NCI-H1105 (cell line): ENCODE measurements at regions not wholly inside any gene's neighbourhood (a gene's known extent, or its start where the extent isn't known, plus 50 kb on each side); places are given as distances from the start of the nearest gene placed in this dataset.
"Not testable (repeated sequence)": the region's sequence is repeated elsewhere in the genome, so short reads cannot be mapped to it uniquely, and the experiment has no call there.

Source experiments
- DNase-seq: peaks from one replicate; lab custom pipeline; 2025; lab: John Stamatoyannopoulos, UW

DNA sequence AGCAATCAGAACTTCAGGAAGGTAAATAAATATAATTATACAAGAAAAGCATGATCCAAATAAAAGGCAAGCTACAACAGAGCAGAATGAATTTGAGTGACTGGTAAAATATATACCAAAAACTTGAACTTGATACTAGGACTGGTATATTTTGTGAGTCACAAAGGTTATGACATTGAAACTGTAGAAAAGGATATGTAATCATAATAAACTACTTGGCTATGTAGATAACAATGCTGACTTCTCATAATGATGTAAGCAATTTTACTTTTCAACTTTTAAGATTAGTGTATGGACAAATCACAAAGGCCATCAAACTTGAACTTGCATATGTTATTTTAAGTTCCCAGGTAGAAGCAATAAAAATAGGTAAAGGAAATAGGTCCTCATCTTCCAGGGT is 384.5 kb upstream of the NECTIN3 start:
- no peak for DNase-seq

DNA sequence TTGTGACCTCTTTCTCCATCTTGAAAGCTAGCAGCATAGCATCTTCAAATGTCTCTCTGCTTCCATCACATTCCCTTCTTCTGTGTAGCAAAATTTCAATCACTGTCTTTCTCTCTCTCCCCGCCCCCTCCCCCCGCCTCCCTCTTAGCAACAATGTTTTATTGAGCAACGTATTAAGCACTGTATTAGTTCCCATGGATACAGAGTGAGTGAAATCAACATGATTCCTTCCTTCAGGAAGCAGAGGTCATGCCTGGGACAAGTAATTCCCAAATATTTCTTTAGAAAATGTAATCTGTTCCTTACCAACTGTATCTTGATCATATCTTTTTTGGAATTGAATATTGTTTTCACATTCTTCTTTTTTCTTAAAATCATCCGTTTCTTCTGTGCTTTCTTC is 373.7 kb upstream of the NECTIN3 start:
- DNase-seq: no peak

DNA sequence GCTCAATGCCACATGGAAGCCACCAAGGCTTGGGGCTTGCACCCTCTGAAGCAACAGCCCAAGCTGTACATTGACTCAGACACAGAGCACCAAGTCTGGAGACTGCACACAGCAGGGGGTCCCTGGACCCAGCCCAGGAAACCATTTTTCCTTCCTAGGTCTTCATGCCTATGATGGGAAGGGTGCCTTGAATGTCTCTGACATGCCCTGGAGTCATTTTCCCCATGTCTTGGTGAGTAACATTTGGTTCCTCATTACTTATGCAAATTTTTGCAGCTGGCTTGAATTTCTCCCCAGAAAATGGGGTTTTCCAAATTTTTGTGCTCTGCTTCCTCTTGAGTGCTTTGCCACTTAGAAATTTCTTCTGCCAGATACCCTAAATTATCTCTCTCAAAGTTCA is 367.3 kb upstream of the NECTIN3 start:
- not testable (repeated sequence) for DNase-seq

DNA sequence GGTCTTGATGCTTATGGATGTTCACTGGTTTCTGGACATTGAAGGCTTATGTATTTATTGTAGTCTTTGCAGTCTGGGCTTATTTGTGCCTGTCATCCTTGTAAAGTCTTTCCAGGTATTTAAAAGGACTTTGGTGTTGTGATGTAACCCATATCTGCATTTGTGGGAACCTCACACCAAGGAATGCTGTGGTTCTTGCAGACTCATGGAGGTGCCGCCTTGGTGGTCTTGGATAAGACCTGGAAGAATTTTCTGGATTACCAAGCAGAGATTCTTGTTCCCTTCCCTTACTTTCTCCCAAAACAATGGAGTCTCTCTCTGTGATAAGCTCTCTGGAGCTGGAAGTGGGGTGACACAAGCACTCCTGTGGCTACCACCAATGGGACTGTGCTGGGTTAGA is 363.5 kb upstream of the NECTIN3 start:
- no peak for DNase-seq

DNA sequence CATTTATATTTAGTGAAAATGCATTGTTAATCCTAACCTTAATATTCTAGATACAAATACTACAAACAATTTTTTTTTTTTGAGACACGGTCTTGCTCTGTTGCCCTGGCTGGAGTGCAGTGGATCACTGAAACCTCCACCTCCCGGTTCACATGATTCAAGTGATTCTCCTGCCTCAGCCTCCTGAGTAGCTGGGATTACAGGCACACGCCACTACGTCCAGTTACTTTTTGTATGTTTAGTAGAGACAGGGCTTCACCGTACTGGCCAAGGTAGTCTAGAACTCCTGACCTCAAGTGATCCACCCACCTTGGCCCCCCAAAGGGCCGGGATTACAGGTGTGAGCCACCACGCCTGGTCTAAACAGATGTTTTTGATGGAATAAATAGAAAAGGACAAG is 361.5 kb upstream of the NECTIN3 start:
- DNase-seq: no peak

DNA sequence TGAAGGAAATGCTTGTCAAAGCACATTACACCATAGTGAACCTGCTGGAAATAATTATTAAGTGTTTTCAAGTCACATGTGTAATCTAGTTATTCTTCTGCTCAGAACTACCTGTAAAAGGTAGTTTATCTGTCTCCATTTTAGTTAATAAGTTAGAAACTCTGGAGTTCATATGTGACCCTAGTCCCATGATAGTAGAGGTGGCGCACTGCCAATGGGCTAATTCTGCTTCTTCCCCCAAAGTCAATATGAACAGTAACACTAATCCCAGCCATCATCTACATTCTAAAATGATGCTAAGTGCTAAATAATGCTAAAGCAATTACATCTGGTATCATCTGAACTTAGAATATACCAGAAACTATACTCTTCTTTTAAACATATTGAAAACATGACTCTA is 361.0 kb upstream of the NECTIN3 start:
- DNase-seq: no peak

DNA sequence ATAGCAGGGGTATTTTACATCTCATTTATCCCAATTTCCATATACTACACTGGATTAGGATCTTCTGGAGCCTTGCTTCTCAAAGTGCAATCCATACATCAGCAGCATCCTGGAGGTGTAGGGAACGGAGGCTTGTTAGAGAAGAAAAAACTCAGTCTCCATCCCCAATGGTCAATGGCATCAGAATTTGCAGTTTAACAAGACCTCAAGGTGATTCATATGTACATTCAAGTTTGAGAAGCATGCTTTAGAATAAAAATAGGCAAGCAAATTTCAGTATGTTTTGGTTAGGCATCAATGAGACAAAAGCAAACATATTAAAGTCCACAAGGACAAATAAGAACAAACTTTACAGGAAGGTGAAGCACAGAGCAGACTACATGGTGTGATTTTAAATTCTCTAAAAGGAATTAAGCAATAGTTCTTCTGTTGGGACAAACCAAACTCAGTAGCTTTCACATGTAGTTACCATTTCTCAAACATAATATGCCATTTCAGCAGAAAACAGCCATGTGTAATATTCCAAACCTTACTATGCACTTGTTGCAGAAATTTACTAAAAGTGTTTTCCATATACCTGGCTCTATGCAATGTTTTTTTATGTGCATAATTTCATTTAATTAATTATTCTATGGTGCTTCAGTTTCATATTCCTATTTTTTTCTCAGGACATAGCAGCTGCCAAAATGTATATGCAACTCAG is 360.3 kb upstream of the NECTIN3 start:
- DNase-seq: no peak

DNA sequence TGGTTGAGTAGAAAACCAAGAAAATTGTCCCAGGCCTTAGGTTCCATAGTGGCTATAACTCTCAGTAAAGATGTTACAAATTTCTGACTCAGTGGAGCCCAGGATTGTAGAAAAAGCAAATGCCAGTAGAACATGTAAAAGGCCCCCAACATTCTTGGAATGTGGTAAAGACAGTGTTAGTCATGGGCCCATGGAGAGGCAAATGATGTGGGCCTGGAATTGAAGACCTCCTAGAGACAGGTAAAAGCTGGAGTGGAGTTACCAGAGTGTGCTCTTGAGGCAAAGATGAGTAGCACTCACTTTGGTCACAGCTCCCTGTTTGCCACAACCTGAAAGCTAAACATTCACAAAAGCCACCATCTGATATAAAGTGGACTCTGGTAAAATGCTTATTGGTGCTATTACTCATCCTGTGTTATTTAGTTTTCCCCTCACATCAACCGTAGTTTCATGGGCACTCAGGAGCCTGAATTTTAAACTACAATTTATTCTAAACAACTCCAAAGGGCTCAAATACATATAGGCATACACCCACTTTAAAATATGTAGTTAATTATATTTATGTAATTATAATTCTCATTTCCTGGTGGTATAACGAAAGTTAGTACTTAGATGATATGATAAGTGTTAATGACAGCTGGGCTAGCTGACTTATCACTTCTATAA is 359.6 kb upstream of the NECTIN3 start:
- DNase-seq: no peak

DNA sequence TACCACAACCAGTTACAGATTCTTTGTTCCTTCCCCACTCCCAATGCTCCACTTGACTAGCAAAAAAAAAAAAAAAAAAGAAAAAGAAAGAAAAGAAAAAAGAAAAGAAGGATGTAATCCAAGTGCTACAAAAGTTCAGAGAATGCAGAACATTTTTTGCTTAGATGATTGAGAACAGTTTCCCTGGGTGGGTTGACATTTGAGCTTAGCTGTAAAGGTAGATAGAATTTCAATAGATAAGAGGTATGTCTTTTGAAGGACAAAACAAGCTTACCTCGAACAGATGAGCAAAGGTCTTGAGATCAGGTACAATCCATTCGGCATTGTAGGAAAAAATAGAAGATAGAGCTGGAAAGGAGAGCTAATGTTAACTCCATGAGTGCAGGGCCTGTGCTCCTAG is 344.6 kb upstream of the NECTIN3 start:
- DNase-seq: no peak

DNA sequence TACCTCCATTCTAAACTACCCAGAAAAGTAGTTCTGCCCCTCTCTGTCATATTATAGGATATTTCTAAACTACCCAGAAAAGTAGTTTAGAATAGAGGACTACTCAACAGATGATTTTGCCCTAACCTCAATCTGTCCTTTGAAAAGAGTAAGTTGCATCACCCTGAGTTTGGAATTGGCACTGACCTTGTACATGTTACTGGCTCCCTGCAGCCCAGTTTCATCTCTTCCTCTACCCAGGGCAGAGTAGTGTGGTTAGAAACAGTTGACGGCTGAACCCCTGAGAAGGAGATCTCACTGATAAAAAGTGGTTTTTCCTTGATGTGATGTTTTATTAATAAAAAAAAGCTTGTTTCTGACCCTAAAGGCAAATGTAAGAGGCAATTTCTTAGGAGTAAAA is 340.5 kb upstream of the NECTIN3 start:
- no peak for DNase-seq

DNA sequence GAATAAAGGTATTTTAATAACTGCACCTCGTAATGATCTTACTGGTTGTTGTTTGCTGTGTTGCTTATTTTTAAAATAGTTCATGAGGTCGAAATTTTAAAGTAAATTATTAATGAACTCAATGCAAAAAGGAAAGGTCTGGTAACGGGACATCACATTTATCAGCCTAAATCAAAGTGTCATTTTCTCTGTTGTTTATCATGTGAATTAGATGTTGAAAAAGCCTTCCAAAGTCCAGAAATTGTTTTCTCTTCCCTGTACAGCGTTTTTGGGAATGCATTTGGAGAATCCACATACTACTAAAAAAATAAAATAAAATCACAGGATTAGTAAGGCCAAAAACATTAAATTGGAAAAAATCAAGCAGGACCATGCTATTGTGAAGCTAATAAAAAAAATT is 339.2 kb upstream of the NECTIN3 start:
- no peak for DNase-seq

DNA sequence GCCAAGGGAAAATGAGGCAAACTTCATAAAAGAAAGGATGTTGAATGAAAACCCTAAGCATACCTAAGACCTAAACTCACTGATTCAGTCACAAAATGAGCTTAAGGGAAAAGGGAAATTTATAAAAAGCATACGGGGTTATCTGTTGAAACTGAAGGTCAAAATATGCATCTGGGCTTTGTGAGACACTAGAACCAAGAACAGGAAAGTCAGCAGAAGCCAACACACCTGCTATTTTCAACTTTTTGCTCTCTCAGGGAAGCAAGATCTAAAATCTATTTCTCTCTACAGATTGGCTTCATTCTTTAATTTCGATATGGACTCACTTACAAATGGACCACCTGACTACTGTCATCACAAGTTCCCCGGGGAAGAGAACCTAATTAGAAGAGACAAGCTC is 338.6 kb upstream of the NECTIN3 start:
- DNase-seq: no peak

DNA sequence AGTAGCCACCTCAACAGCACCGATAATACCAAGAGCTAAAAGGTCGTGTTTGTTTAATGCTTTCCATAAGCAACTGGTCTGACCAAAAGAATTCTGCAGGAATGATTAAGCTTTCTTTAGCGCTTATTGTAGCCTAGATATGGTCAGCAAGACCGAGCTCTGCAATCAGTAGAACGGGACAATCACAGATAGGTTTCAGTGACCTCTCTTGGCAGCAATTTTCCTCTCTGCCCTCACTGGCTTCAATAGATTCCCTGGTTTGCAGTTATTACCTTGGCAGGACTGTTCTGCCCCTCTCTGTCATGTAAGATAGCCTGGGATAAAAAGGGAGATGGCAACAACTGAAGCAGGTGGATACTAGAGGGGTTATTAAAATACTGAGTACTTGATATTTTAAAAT is 337.1 kb upstream of the NECTIN3 start:
- DNase-seq: no peak

DNA sequence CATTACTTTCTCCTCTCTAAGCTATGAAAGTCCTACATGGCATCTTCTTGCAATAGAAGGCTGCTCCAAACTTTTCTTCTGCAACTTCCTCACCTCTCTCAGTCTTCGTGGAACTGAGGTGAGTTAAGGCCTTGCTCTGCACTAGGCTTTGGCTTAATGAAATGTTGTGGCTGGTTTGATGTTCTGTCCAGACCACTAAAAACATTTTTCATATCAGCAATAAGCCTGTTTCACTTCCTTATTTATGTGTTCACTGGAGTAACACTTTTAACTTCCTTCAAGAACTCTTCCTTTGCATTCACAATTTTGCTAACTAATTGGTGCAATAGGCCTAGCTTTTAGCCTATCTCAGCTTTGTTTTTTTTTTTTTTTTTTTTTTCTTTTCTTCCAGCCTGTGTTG is 335.3 kb upstream of the NECTIN3 start:
- DNase-seq: no peak

DNA sequence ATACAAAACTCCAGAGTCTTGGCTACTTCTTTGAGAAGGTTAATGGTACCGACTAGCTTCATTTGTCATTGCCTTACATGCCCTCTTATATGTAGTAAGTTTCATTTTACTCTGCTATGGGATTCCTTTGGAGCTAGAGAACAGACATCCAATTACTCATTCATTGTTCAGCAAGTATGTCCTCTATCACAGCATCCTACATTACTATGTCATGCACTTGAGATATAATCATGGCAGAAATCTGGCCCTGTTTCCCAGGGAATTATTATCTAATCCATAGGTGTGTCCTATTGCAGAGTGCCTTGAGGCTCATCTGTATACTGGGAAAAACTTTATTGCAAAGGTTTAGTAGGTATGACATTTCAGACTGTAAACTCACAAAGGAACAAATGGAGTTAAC is 333.1 kb upstream of the NECTIN3 start:
- DNase-seq: no peak

DNA sequence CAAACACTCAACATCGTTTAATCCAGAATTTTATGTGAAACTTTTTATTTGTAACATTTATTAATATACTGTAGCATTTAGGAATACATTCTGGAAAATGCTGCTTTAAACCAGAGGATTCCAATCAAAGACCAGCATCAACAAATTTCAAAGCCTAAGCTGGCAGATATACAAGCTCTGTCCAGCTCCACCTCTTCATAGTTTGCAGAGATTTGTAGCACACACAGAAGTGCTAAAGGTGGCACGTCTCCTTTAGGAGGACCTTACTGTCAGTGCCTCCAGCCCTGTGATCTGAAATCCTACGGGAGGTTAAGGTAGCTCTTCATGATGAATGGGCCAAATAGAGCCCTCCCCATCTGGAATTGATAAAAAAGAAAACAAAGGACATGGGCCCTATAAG is 329.7 kb upstream of the NECTIN3 start:
- no peak for DNase-seq

DNA sequence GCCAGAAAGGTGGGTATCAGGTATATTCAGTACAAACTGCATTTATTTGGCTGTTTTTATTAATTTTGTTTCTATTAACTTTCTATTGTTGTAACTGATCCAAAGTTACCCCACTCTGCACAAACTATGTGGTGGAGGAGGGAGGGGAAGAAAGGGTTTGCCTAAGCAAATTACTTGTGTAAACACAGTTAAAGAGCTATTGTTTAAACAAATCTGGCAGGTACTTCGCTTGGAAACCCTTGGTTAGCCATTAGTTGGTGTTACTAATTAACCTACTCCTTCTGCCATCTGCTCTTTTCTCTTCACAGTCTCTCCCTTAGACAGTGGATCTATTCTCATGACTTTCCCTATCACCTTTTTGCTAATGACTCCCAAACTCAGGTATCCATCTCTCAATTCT is 328.4 kb upstream of the NECTIN3 start:
- DNase-seq: peak; percentile 79

DNA sequence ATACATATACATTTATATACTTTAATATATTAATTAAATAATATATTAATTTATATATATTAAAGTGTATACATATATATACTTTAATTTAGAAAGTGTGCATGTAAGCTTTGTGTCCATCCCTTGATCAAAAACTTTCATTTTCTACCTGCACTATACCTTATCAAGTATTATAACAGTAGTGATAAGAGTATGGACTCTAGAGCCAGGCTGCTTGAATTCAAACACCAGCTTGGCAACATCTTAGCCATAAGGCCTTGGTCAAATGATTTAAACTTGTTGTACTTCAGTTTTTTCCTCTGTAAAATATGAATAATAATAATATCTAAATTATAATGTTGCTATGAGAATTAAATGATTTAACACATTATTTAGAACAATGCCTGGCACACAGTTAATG is 327.6 kb upstream of the NECTIN3 start:
- no peak for DNase-seq

DNA sequence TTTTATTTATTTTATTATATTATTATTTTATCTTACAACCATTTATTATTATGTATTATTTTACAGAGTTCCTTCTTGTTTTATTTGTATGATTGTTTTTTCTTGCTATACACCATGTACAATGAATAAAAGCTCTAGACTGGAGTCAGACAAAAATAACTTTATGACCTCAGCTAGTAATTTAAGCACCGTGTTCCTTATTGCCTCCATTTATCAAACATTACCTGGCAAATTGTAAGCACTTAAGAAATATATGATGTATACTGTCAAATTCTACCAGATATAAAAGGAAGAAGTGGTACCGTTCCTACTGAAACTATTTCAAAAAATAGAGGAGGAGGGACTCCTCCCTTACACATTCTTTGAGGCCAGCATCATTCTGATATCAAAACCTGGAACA is 326.9 kb upstream of the NECTIN3 start:
- no peak for DNase-seq

DNA sequence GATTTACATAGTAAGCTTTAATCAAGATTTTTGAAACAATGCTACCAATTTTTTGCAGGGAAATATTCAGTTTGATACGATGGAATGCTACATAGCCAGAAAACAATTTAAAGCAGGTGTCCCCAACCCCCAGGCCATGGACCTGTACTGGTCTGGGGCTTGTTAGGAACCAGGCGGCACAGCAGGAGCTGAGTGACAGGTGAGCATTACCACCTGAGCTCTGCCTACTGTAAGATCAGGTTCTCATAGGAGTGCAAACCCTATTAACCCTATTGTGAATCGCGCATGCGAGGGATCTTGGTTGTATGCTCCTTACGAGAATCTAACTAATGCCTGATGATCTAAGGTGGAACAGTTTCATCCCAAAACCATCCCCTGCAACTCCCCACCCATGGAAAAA is 322.6 kb upstream of the NECTIN3 start:
- no peak for DNase-seq

DNA sequence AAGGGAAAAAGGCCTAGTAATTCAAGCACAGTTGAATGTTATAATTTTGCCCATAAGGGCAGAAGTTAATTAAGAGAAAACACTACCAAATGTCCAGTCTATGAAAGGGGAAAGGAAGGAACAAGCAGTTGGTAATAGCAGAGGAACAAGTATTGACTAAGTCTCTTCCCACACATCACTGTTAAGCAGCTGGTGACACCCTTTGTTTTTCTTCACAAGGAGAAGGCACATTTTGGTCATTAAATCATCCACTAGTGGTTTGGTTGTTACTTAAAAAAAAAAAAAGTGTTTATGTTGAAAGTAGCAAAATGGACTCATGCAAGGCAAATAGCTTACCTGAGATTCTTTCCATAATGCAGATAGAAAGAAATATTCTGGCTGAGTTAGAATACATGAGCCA is 321.4 kb upstream of the NECTIN3 start:
- DNase-seq: no peak

DNA sequence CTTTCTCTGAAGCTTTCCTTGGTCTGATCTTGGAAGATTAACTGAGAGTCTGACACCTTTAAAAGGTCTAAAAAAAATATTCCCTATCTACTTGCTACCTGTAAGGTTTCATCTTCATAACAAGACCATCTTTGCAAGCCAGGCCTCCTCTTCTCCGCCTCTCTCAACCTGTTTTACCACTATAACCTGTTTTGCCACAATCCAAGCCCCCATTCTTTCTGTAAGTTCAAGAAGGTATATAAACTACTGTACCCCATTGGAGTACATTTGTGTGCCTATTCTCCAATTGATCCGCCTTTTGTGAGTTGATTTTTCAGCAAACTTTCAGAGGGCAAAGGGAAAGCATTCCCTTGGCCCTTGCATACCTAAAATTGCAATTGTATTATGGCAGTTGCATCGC is 319.3 kb upstream of the NECTIN3 start:
- DNase-seq: no peak

DNA sequence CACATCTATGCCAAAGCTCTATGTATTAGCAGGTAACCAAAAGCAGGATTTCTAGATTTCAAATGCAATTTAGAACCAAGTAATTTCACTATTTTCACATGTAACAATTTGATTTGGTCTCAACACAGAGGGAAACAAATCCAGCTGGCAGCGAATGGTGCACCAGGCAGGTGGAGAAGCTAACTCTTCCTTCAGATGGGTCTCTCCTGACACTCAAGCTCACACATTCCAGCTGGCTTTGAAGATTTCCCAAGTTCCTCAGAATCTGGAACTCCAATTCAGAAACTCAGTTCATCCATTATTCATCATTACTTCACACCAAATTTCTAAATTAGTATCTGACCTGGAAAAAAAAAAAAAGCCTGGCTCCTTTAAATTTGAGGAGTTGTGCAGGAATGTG is 318.1 kb upstream of the NECTIN3 start:
- DNase-seq: no peak

DNA sequence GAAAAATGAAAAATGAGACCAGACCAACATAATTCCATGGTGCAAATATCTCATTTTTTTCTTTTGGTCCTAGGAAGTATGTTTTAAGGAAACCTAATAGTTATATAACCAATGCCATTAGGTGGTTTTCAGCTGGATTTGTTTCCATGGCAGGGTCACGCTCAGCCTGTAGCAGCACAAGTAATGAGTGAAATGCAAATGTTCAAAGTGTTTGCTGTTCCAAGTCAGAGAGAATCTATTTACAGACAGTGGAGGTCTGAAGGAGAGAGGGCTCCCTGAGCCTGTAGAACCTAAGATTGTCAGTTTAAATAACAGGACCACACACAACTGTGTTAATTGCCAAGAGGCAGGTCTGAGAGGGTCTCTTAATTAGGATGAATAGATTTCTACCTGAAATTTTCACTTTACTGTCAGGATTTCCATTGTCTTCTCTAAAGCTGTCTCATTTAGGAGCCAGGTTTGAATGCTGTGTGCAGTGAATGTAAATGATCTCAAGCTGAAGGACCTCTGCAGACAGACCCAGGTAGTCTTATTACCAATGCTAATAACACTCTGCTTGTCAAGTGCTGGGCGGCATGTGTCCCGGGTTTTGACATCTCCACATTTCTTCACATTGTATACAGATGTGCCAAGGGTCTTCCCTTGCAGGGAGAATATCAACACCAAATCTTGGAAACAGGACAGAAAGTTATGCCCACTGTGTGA is 317.3 kb upstream of the NECTIN3 start:
- no peak for DNase-seq
